Sigmoid colon (tissue), 6 donors: ENCODE measurements at regions not wholly inside any gene's neighbourhood (a gene's known extent, or its start where the extent isn't known, plus 50 kb on each side); places are given as distances from the start of the nearest gene placed in this dataset.
A peak's percentile ranks its signal among the peaks of the same experiment; 100 is the strongest.

ENCODE experiments used
- DNase-seq: peaks from one replicate; pipeline ENCODE4 v3.0.0-alpha.2; 2019
- H3K27ac ChIP-seq, 4 donors: fragments of 200-600 bp; sonication (generic); one replicate each; pipeline ENCODE4 v1.5.1; 2016 to 2019; ENCODE audit warnings: mild to moderate bottlenecking in 1 of 4
- H3K27me3 ChIP-seq, 3 donors: fragments of 200-600 bp; sonication (generic); one replicate each; pipeline ENCODE4 v1.5.1; 2019; ENCODE audit warnings: mild to moderate bottlenecking in 1 of 3
- H3K36me3 ChIP-seq, 4 donors: fragments of 200-600 bp; sonication (generic); one replicate each; pipeline ENCODE4 v1.5.1; 2016 to 2019
- H3K4me1 ChIP-seq, 4 donors: fragments of 200-600 bp; sonication (generic); one replicate each; pipeline ENCODE4 v1.5.1; 2017 to 2019
- H3K4me3 ChIP-seq, 4 donors: fragments of 200-600 bp; sonication (generic); one replicate each; pipeline ENCODE4 v1.5.1; 2017 to 2019; ENCODE audit warnings: mild to moderate bottlenecking in 2 of 4, moderate library complexity in 1 of 4
- H3K9me3 ChIP-seq, 4 donors: fragments of 200-600 bp in 3 of 4; sonication (generic) in 3 of 4; one replicate each; pipeline versions ENCODE4 v1.5.1 to v1.6.1; 2013 to 2019
- EP300 ChIP-seq, 4 donors: sonication (generic); formaldehyde crosslinking; IDR thresholded peaks; one replicate each; pipeline ENCODE4 v1.6.1; 2017; ENCODE audit warnings: antibody characterized with exemption in 4 of 4
- POLR2A ChIP-seq, 2 donors: fragments of 450-650 bp; IDR thresholded peaks; one replicate each; pipeline ENCODE4 v1.6.1; 2016; ENCODE audit warnings: antibody characterized with exemption in 2 of 2, mild to moderate bottlenecking in 2 of 2, moderate library complexity in 2 of 2
- POLR2AphosphoS5 ChIP-seq, 4 donors: sonication (generic); formaldehyde crosslinking; IDR thresholded peaks; one replicate each; pipeline ENCODE4 v1.6.1; 2017; ENCODE audit warnings: antibody characterized with exemption in 4 of 4
- WGBS, 2 donors: extraction: QIAGEN DNeasy Blood & Tissue Kit; methylation state at CpG; one replicate each; pipeline ENCODE4 v1.1.7; 2013; 5-methylcytosine and 5-hydroxymethylcytosine counted together
- intact Hi-C: fragments of 100-400 bp; cut with DNase I; formaldehyde crosslinking; loops from one replicate; pipeline ENCODE4 v1.15.1; 2023
- TF ChIP-seq, protein P1 (sequence below), 4 experiments: fragments of 450-650 bp in 3 of 4; fragments of 200-600 bp in 1 of 4; IDR thresholded peaks; one replicate each; pipeline ENCODE4 v1.5.1; 2016 to 2019; ENCODE audit warnings: antibody characterized with exemption in 4 of 4, mild to moderate bottlenecking in 3 of 4, moderate library complexity in 2 of 4
- donor health status: healthy with polysubstance abuse.
- donor health status: healthy.

DNA sequence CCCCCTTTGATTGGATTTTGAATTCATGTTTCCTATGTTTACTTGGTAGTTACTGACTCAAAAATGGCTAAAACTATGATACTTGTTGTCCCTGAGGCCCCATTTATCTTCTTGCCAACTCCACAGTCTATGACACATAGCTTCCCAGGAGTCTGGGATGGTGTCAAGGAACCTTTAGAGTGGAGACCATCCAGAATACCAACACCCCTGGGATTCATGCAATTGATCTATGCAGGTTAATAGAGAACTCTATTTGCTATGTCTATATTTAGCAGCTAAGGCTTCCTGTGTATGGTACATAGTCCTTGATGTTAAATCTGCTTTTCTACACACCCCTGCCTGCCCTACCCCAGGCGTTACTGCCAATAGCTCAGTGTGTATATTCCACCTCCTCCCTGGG is 218.5 kb upstream of the HDAC4 start:
- TF ChIP-seq, protein P1, sequence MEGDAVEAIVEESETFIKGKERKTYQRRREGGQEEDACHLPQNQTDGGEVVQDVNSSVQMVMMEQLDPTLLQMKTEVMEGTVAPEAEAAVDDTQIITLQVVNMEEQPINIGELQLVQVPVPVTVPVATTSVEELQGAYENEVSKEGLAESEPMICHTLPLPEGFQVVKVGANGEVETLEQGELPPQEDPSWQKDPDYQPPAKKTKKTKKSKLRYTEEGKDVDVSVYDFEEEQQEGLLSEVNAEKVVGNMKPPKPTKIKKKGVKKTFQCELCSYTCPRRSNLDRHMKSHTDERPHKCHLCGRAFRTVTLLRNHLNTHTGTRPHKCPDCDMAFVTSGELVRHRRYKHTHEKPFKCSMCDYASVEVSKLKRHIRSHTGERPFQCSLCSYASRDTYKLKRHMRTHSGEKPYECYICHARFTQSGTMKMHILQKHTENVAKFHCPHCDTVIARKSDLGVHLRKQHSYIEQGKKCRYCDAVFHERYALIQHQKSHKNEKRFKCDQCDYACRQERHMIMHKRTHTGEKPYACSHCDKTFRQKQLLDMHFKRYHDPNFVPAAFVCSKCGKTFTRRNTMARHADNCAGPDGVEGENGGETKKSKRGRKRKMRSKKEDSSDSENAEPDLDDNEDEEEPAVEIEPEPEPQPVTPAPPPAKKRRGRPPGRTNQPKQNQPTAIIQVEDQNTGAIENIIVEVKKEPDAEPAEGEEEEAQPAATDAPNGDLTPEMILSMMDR (IDR thresholded peaks at IDR 0.05) = no peak
- TF ChIP-seq POLR2A (IDR thresholded peaks at IDR 0.05) (no peak), POLR2AphosphoS5 (IDR thresholded peaks at IDR 0.05) (no peak), EP300 (IDR thresholded peaks at IDR 0.05) (no peak)
- WGBS, 2 donors = 48 to 63% methylated on average over 1 of the region's 1 CpG

DNA sequence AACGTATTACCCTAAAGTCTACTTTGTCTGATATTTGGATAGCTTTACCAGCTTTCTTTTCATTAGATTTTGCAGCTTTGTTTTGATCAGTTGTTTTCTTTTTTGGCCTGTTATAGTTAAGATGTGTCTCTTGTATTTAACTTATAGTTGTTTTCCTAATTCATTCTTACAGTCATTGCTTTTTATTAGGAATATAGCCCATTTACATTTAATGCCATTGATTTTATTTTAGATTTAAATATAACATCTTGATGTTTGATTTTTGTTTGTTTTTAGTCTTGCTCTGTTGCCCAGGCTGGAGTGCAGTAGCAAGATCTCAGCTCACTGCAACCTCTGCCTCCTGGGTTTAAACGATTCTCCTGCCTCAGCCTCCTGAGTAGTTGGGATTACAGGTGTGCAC is 215.9 kb upstream of the HDAC4 start:
- TF ChIP-seq, protein P1 (IDR thresholded peaks at IDR 0.05) = no peak
- TF ChIP-seq EP300 (IDR thresholded peaks at IDR 0.05) = no peak
- no peak for TF ChIP-seq POLR2AphosphoS5 (IDR thresholded peaks at IDR 0.05)
- WGBS, 2 donors = 48 to 94% methylated on average over 2 of the region's 2 CpGs
- no peak overlapping the region for H3K4me3 ChIP-seq

More for the DNA sequence above, 218.5 kb upstream of the HDAC4 start:
- Histone ChIP-seq H3K4me3 (no peak overlapping the region), H3K9me3 (peaks cover 0 to 13% (median 3%) of the 10 kb centered on the region in 4 donors), H3K36me3 (no peaks in the 10 kb centered on the region), H3K4me1 (no peaks in the 10 kb centered on the region), H3K27me3 (no peaks in the 10 kb centered on the region), H3K27ac (no peak overlapping the region)
- DNase-seq = no peak
- intact Hi-C loops = no loop called here

DNA sequence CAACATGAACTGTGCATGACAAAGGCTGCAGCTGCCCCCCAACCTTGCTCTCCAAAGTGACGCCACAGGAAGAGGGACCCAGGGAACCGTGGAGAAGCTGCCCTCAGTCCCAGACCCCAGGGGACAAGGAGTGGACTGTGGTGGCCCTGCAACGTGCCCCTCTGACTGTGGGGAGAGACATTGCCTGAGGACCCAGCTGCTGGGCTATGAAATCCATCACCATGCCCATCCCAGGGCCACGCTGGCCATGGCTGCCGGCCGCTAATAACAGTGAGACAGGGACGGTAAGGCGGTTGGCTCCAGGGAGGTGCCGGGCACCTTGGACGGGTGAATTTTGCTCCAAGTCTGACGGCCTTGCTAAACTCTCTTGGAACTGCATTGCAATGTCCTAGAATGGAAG is 211.3 kb upstream of the HDAC4 start:
- TF ChIP-seq, protein P1 (IDR thresholded peaks at IDR 0.05) = no peak
- no peak for TF ChIP-seq POLR2A (IDR thresholded peaks at IDR 0.05)
- no peak for TF ChIP-seq EP300 (IDR thresholded peaks at IDR 0.05)
- TF ChIP-seq POLR2AphosphoS5 (IDR thresholded peaks at IDR 0.05) = no peak
- Histone ChIP-seq H3K4me1 (no peaks in the 10 kb centered on the region), H3K36me3 (no peaks in the 10 kb centered on the region), H3K4me3 (no peak overlapping the region), H3K9me3 (peaks cover 0 to 8% (median 3%) of the 10 kb centered on the region in 4 donors), H3K27ac (no peak overlapping the region), H3K27me3 (no peaks in the 10 kb centered on the region)
- peak; percentile 44 for DNase-seq
- 82 to 84% methylated on average over 11 of the region's 11 CpGs for WGBS, 2 donors
- intact Hi-C loops = no loop called here

More for the DNA sequence above, 215.9 kb upstream of the HDAC4 start:
- Histone ChIP-seq H3K27me3 (no peaks in the 10 kb centered on the region), H3K36me3 (no peaks in the 10 kb centered on the region), H3K9me3 (peaks cover 0 to 13% (median 3%) of the 10 kb centered on the region in 4 donors), H3K27ac (no peak overlapping the region), H3K4me1 (no peaks in the 10 kb centered on the region)
- no peak for DNase-seq
- intact Hi-C loops = no loop called here

DNA sequence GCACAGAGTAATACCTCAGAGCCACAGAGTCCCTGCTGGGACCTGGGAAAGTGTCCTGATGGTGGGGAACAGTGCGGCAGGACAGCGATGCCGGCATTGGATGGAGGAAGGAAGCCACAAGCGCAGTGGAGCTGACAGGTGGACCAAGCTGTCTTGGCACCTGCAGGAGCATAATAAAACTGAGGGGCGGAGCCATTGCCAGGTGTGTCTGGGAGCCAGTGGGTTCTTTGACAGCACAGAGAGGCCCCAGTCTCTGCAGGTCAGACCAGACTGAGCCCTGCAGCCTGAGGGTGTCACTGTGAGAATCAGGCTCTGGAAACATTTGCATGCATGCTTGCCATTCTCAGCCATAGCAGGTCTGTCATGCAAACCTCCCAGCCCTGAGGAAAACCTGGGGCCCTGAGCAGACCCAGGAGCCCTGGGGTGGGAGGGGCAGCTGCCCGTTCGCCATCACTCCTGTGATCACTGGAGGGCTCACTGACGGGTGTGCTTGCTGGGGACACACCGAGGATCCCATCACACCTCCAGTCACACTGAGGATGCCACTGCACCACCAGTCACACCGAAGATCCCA is 210.5 kb upstream of the HDAC4 start:
- no peaks in the 10 kb centered on the region for H3K4me1 ChIP-seq
- H3K27me3 ChIP-seq = no peaks in the 10 kb centered on the region
- no peak overlapping the region for H3K4me3 ChIP-seq
- intact Hi-C loops = no loop called here
- peak; percentile 54 for DNase-seq
- 50 to 78% methylated on average over 10 of the region's 10 CpGs for WGBS, 2 donors
- H3K36me3 ChIP-seq = no peaks in the 10 kb centered on the region
- no peak overlapping the region for H3K27ac ChIP-seq
- peaks cover 0 to 3% (median 0%) of the 10 kb centered on the region in 4 donors for H3K9me3 ChIP-seq
- TF ChIP-seq EP300 (IDR thresholded peaks at IDR 0.05) (no peak), POLR2AphosphoS5 (IDR thresholded peaks at IDR 0.05) (no peak), POLR2A (IDR thresholded peaks at IDR 0.05) (no peak)
- TF ChIP-seq, protein P1 (IDR thresholded peaks at IDR 0.05) = no peak
